Esophagus squamous epithelium (tissue), 4 donors: ENCODE measurements at regions not wholly inside any gene's neighbourhood (a gene's known extent, or its start where the extent isn't known, plus 50 kb on each side); places are given as distances from the start of the nearest gene placed in this dataset.

ENCODE experiments used
- CTCF ChIP-seq, 6 experiments: fragments of 450-650 bp in 4 of 6; fragments of 200-600 bp in 2 of 6; sonication (generic) in 2 of 6; IDR thresholded peaks; one replicate each; pipeline ENCODE4 v1.5.1; 2016 to 2019; ENCODE audit warnings: antibody characterized with exemption in 6 of 6, mild to moderate bottlenecking in 4 of 6, moderate library complexity in 4 of 6
- POLR2A ChIP-seq, 4 donors: fragments of 450-650 bp; IDR thresholded peaks; one replicate each; pipeline ENCODE4 v1.6.1; 2017; ENCODE audit warnings: antibody characterized with exemption in 4 of 4, mild to moderate bottlenecking in 4 of 4, moderate library complexity in 3 of 4

- no peak for TF ChIP-seq POLR2A (IDR thresholded peaks at IDR 0.05)
- TF ChIP-seq CTCF (IDR thresholded peaks at IDR 0.05): no peak
Observed at GRCh38 chr4:185870366-185870765, 58.4 kb upstream of the SORBS2 start.
